HCT116 (cell line): ENCODE measurements at regions not wholly inside any gene's neighbourhood (a gene's known extent, or its start where the extent isn't known, plus 50 kb on each side); places are given as distances from the start of the nearest gene placed in this dataset.

Source experiments
- CTCF ChIP-seq, 3 experiments: fragments of 200-600 bp in 1 of 3; sonication (generic) in 1 of 3; IDR thresholded peaks in 2 of 3; conservative IDR thresholded peaks in 1 of 3; 2 replicates each; pipeline ENCODE4 v1.5.1; 2012 to 2017; ENCODE audit warnings: low read depth in 2 of 3, low read length in 2 of 3, antibody characterized with exemption in 1 of 3, borderline replicate concordance in 1 of 3, control low read depth in 1 of 3, mild to moderate bottlenecking in 1 of 3, mixed read lengths in 1 of 3, mixed run types in 1 of 3, moderate library complexity in 1 of 3; ENCODE audit not compliant: insufficient read depth in 1 of 3
- EZH2phosphoT487 ChIP-seq: fragments of 200-600 bp; IDR thresholded peaks from 2 replicates; pipeline ENCODE4 v1.6.1; 2018; ENCODE audit warnings: antibody characterized with exemption, borderline replicate concordance
- MAX ChIP-seq: IDR thresholded peaks from 2 replicates; pipeline ENCODE4 v1.6.1; 2012
- POLR2A ChIP-seq: IDR thresholded peaks from 2 replicates; pipeline ENCODE4 v1.7.0; 2011; ENCODE audit warnings: borderline replicate concordance; ENCODE audit not compliant: insufficient read depth, insufficient read length; ENCODE audit errors: extremely low read depth
- POLR2AphosphoS5 ChIP-seq: IDR thresholded peaks from 2 replicates; pipeline ENCODE4 v1.6.1; 2011; ENCODE audit warnings: mild to moderate bottlenecking, low read depth, low read length, moderate library complexity
- RAD21 ChIP-seq: IDR thresholded peaks from 2 replicates; pipeline ENCODE4 v1.6.1; 2012; ENCODE audit warnings: low read depth, mild to moderate bottlenecking
- SP1 ChIP-seq: IDR thresholded peaks from 2 replicates; pipeline ENCODE4 v1.6.1; 2012; ENCODE audit warnings: low read depth

GRCh38 chr3:178336336-178336735 lies 199.9 kb upstream of the KCNMB2 start:
- TF ChIP-seq SP1 (no peak), POLR2A (no peak), CTCF (IDR thresholded peaks at IDR 0.05 in 2 of 3, conservative IDR thresholded peaks at IDR 0.05 in 1 of 3; ENCODE audit: borderline replicate concordance in 1 of 3, insufficient read depth in 1 of 3, low read depth in 2 of 3, low read length in 2 of 3) (no peak), EZH2phosphoT487 (no peak), MAX (no peak), POLR2AphosphoS5 (no peak), RAD21 (no peak)
